AG04449 (cell line): ENCODE measurements at regions not wholly inside any gene's neighbourhood (a gene's known extent, or its start where the extent isn't known, plus 50 kb on each side); places are given as distances from the start of the nearest gene placed in this dataset.

Experiments used
- CTCF ChIA-PET: fragments of 350-600 bp; formaldehyde crosslinking; extraction: SDS; loops from one replicate; lab custom pipeline; 2021; ENCODE audit warnings: antibody characterized with exemption; lab: Yijun Ruan, JAX
- POLR2A ChIA-PET: fragments of 400-600, 350-600 bp; formaldehyde crosslinking; extraction: SDS; loops from one replicate; lab custom pipeline; 2020; ENCODE audit warnings: antibody characterized with exemption, inconsistent platforms; lab: Yijun Ruan, JAX
- DNase-seq: peaks from one replicate; pipeline ENCODE4 v3.0.0-alpha.2; 2010; ENCODE audit warnings: low read depth, low spot score
- H3K4me3 ChIP-seq: 2 replicates; pipeline ENCODE4 v1.5.1; 2011; ENCODE audit warnings: low read depth, mild to moderate bottlenecking, control low read depth, low read length
- TF ChIP-seq, protein P1 (sequence below): IDR thresholded peaks from one replicate; pipeline ENCODE4 v1.5.1; 2011; ENCODE audit warnings: mild to moderate bottlenecking, moderate library complexity, low read length, control low read depth, inconsistent platforms; ENCODE audit not compliant: insufficient read depth; ENCODE audit errors: missing control alignments

DNA sequence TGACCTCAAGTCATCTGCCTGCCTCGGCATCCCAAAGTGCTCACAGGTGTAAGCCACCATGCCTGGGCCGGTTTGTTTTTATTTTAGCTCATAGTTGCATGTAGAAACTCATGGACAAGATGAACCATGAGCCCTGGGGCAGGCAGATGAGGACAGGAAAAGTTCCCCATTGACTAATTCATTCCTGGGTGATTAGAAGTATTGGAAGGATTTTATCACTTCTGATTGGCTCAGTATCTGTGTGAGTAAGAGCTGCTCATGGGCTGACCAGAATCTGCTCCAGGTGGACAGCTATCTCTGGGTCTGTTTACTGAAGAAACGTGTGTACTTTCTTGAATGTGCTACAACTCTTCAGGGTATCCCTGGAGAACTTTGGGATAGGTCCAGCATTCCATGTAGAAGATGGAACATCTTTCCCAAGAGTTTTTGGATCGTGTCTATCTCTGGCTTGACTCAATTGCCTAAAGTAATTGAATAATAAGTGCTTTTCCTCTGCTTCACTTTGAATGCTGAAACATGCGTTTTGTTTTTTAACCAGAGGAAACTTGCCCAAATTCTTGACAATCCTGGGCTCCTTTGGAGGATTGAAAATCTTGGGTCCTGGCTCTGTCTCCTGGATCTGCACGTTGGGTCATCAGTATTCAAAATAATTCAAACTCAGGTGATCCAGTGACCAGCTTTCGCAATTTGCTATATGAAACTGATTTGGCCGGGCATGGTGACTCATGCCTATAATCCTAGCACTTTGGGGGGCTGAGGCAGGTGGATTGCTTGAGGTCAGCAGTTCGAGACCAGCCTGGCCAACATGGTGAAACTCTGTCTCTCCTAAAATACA lies 88.6 kb upstream of the DHRSX start:
- TF ChIP-seq, protein P1, sequence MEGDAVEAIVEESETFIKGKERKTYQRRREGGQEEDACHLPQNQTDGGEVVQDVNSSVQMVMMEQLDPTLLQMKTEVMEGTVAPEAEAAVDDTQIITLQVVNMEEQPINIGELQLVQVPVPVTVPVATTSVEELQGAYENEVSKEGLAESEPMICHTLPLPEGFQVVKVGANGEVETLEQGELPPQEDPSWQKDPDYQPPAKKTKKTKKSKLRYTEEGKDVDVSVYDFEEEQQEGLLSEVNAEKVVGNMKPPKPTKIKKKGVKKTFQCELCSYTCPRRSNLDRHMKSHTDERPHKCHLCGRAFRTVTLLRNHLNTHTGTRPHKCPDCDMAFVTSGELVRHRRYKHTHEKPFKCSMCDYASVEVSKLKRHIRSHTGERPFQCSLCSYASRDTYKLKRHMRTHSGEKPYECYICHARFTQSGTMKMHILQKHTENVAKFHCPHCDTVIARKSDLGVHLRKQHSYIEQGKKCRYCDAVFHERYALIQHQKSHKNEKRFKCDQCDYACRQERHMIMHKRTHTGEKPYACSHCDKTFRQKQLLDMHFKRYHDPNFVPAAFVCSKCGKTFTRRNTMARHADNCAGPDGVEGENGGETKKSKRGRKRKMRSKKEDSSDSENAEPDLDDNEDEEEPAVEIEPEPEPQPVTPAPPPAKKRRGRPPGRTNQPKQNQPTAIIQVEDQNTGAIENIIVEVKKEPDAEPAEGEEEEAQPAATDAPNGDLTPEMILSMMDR = no peak
- H3K4me3 ChIP-seq = no peak overlapping the region
- POLR2A ChIA-PET = no interaction called here
- CTCF ChIA-PET = no interaction called here
- no peak for DNase-seq

DNA sequence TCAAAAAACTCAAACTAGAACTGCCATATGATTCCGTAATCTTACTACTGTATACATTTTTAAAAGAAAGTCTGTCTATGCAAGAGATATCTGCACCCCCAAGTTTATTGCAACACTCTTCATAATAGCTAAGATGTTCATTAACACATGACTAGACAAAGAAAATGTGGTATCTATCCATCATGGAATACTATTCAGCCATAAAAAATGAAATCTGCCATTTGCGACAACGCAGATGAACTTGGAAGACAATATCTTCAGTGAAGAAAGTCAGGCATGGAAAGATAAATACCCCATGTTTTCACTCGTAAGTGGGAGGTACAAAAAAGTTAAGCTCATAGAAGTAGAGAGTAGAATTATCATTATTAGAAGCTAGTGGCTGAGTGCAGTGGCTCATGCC lies 87.3 kb upstream of the DHRSX start:
- TF ChIP-seq, protein P1 = no peak
- POLR2A ChIA-PET = no interaction called here
- H3K4me3 ChIP-seq = no peak overlapping the region
- no peak for DNase-seq
- CTCF ChIA-PET = no interaction called here

DNA sequence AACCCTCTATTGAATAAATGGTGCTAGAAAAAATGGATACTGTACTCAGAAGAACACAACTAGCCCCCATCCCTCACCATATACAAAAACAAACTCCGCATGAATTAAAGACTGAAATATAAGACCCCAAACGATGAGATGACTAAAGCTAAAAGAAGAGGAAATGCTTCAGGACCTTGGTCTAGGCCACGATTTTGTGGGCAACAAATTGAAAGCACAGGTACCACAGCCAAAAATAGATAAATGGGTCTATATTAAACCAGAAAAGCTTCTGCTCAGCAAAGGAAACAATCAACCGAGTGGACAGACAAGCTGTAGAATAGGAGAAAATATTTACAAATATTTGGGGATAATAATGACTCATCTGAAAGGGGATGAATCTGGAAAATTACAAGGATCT lies 86.4 kb upstream of the DHRSX start:
- ChIA-PET POLR2A (no interaction called here), CTCF (no interaction called here)
- no peak for DNase-seq
- TF ChIP-seq, protein P1 = no peak
- no peak overlapping the region for H3K4me3 ChIP-seq

DNA sequence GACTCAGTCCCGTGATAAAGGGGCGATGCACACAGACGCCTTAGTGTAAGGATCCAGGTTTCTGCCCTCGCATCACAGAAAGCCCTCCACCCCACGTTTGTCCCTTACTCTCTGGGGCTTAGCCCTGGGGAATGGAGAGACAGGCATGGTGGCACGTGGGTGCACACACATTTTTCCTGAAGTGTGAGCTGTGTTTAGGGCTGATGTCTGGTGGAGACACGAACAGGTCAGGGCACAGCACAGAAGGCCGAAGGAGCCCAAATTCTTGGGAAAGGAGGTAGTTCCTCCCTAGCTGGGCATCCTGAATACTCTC lies 84.3 kb upstream of the DHRSX start:
- TF ChIP-seq, protein P1 = no peak
- H3K4me3 ChIP-seq = no peak overlapping the region
- no peak for DNase-seq
- ChIA-PET CTCF (no interaction called here), POLR2A (no interaction called here)

DNA sequence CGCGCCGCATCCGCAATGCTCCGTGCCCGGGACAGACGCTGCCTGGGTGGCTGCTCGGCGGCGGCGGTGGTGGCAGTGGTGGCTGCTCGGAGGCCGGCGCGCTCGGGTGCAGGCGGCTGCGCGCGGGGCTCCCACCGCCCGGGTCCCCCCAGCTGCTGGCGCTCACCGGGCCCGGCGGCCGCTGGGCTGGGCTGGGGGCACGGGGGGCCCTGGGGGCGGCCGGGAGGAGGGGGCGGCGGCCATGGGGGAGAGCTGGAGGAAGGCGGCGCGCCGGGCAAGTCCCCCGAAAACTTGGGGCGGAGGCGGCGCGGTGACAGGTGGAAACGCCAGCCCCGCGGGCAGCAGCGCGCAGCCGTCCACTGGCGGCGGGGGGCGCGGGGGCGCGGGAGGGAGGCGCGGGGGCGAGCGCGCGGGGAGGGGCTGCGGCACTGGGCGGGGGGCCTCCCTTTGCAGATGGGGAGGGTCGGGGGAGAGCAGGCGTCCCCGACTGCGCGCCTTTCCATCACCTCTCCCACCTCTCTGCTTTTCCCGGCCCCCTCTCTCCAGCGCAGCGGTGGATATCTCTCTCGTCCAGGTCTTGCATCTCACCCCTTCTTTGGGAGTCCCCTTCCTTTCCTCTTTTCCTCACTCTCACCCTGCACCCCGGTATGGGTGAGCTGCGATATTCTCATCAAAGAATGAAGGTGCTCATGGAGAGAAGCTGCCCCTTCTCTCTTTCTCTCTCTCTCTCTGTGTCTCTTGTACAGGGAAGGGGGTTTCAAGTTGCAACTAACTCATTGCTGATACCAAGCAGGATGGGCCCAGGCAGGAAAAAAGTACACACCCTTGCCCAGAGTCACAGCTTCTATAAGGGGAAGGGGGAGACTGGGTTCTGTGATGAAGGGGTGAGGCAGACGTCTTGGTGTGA lies 83.7 kb upstream of the DHRSX start:
- TF ChIP-seq, protein P1 = no peak
- ChIA-PET POLR2A (no interaction called here), CTCF (no interaction called here)
- no peak overlapping the region for H3K4me3 ChIP-seq
- no peak for DNase-seq

DNA sequence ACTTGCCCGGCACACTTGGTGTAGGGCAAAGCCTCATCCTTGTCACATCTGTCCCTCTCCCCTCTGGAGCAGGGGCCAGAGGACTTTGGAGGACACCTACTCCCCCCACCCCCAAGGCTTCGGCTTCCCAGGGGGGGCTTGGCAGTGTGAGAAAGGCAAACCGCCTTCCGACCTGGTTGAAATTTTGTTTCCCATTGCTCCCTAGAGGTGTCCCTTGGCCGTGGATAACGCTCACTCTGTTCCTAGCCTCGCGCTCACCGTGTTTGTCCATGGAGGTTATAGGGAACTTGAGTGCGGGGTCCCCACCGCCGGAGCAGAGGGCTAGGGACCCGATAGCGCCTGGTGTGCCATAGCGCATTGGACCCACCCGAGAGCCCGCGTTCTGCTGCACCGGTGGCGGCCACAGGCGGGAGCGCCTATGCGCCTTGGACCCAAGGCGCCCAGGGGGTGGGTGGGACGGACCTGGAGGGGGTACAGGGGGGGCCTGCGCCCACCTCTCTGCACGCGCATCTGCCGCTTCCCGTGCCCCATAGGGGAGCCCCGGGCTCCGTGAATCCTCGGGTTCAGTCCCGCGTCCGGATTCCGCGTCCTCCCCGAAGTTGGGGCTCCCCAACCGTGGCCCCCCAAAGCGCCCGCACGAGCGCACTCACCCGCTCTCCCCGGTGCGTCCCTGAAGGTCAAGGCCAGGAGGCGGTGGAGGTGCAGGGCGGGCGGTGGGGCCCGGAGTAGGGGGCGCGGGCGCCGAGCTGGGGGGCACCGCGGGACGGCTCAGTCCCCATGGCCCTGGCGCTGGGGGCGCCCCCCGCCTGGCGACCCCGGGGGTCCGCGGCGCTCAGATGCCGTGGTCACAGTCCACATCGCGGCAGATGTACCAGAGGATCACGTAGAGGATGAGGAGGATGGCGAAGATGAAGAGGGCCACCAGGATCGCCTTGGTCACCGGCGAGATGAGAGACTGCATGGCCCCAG lies 82.7 kb upstream of the DHRSX start:
- ChIA-PET POLR2A (no interaction called here), CTCF (no interaction called here)
- TF ChIP-seq, protein P1 = no peak
- no peak overlapping the region for H3K4me3 ChIP-seq
- no peak for DNase-seq
